ENCODE measurements at regions not wholly inside any gene's neighbourhood (a gene's known extent, or its start where the extent isn't known, plus 50 kb on each side); places are given as distances from the start of the nearest gene placed in this dataset.
"Not testable (repeated sequence)": the region's sequence is repeated elsewhere in the genome, so short reads cannot be mapped to it uniquely, and the experiment has no call there.

DNA sequence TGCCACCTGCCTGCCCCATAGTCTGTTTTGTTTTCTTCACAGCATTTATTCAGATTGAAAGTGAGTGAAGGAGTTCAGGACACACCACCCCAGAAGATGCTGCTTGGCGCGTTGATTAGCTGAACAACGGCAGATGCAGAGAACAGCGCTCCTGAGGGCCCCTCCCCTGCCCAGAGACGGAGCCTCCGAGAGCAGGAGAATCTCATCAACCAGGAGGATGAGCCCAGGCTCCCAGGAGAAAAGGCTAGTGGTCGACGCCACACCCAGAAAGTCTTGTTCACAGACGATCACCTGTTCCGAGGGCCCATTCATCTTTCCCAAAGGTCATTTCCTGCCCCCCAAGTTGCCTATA, 180.4 kb upstream of the PPP1R26 start:
- no peak for DNase-seq

GRCh38 chr9:135299651-135300345, 179.8 kb upstream of the PPP1R26 start:
- no peak for DNase-seq

GRCh38 chr9:135300346-135301141, 179.0 kb upstream of the PPP1R26 start:
- DNase-seq: no peak

DNA sequence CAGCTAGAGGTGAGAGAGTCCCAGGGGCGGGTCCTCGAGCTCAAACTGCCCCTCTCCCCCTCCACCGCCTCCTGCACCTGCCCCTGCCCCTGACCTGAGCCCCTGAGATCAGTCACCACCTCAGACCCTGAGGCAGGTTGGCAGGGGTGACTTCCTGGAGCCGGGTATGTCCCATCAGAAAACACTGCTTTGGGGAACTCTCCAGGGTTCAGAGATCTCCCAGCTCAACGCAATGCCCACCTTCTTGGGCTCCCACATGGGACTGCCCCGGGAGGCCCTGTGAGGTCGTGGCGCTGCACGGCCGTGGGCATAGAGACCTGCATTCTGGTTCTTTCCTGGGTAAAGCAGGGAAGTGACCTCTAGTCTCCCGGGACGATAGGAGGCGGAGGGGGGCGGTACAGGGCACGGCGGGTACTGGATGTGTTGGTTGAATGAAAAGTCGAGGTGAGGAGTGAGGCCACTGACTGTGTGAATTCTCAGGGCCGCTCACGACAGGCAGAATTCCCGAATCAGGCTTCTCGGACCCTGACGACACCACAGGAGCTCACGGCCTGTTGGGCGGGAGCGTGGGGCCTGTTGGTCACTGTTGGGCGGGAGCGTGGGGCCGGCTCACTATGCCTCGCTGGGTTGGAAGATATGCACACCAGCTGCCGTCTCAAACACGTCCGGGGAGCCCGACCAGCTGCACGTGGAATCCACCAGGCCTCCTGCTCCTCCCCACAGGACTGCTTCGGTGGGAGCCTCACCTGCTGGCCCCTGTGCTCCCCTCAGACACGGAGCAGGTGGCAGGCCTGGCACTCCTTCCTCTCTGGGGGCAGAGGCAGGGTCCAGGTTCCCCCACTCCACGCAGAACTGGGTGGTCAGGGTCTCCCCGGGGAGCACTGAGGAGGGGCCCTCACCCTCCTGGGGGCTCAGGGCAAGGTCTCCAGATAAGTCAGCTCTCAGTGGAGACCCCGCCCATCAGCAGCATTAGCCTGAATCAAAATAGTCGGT, 178.0 kb upstream of the PPP1R26 start:
- DNase-seq: no peak

GRCh38 chr9:135302329-135303279, 177.0 kb upstream of the PPP1R26 start:
- DNase-seq: no peak

GRCh38 chr9:135303280-135303647, 176.3 kb upstream of the PPP1R26 start:
- no peak for DNase-seq

GRCh38 chr9:135303865-135304499, 175.6 kb upstream of the PPP1R26 start:
- DNase-seq: no peak

DNA sequence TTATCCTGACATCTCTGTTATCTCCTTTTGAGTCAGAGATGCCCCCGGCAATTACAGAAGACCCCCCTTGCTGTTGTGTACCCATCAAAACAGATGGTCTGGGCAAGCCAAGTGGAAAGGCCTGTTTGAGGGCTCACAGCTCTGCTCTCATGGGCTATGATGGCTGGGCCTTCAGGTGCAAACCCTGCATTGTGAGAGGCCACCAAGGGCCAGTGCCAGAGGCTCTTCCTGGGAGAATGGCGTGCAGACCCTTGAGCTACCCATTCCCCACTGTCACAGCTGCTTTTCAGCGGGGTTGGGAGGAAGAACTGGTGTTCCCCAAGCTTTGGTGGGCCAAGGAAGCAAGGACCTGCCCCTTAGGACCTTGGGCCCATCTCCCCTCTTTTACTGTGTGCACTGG, 174.7 kb upstream of the PPP1R26 start:
- DNase-seq: no peak

DNA sequence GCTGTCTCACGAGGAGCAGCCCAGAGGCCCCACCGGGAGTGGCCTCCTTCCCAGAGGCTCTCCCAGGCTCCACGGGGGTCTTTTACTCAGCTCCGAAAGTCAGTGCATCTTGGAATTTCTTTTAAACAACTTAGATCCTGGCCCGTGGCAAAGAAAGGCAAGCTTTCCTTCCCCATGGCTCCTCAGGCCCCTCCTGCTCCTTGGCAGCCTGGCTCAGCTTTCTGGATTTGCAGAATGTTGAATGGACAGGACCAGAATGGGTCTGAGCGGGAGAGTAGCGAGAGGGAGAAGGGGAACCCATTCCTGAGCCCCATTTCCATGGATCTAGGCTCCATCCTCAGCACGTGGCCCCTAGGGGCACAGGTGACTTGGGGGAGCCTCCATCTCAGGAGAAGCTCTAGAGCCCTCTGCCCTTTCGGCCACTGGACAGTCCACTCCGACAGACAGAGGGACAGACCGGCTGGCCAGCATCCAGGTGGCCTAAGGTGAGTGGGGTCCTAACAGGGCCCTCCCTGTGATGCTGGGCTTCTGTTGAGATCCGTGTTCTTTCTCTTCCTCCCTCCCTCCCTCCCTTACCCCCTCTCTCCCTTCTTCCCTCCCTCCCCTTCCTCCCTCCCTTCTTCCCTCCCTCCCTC, 173.9 kb upstream of the PPP1R26 start:
- no peak for DNase-seq

DNA sequence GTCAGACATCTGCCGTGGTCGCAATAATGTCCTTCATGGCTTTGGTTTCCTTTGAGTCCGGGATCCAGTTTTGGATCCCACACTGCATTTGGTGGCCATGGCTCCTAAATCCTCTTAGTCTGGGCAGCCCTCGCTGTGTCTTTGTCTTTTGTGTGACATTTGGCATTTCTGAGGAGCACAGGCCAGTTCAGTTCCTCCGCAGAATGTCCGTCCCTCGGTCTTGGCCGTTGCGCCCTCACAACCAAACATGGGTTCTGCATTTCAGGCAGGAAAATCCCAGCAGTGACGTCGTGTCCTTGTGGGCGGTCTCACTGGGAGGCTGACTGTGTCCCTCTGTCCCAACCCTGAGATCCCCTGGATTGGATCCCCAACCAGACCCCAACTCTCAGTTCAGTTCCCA, 172.9 kb upstream of the PPP1R26 start:
- no peak for DNase-seq

DNA sequence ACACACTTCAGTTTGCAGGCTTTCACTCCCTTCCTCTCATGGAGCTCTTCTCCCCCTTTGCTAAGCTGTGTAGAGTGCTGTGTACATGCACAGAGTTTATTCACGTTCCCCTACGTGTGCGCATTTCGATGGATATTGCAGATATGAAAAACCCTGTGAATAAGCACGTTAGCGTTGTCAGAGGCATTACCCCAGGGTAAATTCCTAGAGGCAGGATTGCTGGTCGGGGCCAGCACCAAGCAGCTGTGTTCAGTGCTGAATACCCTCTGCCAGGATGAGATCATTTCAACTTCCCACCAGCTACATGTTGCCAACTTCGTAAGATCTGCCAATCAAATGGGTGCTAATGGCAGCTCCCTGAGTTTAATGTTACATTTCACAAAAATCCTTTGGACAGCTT, 172.3 kb upstream of the PPP1R26 start:
- no peak for DNase-seq

GRCh38 chr9:135307919-135308318, 171.7 kb upstream of the PPP1R26 start:
- not testable (repeated sequence) for DNase-seq

- no peak for DNase-seq
Observed at GRCh38 chr9:135308821-135309762, 170.5 kb upstream of the PPP1R26 start.

DNA sequence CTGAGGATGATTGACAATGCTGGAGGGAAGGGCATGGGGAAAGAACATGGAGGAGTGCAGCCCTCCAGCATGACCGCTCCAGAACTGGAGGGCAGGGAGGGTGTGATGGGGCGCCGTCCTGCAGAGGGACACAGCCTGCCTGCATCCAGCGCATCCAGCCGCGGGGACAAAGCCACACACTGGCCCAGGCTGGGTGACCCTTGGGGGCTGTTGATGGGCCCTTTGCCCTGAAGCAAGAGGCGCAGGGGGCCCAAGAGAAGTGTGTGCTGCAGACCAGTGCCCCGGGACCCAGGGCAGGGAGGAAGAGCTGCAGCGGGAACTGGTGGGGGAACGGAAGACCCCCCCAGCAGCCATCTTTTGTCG, 169.8 kb upstream of the PPP1R26 start:
- no peak for DNase-seq

DNA sequence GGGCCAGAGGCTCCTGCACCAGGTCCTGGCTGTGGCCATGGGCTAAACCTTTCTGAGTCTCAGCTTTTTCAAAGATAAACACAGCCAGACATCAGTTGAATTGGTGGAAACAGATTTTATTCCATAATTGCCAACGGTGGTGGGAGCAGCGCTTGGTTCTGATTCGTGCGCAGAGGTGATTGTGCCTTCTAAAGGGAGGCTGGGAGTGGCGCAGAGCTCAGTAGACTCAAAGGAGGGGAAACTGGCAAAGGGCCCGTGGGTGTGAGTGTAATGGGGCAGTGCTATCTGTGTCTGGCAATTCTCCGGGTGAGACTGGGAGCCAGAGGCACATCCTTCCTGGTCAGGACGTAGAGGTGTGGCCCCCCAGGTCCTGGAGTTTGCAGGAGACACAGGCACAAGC, 169.4 kb upstream of the PPP1R26 start:
- DNase-seq: no peak

GRCh38 chr9:135315572-135315971, 164.0 kb upstream of the PPP1R26 start:
- DNase-seq: no peak

GRCh38 chr9:135320331-135320730, 159.3 kb upstream of the PPP1R26 start:
- no peak for DNase-seq

DNA sequence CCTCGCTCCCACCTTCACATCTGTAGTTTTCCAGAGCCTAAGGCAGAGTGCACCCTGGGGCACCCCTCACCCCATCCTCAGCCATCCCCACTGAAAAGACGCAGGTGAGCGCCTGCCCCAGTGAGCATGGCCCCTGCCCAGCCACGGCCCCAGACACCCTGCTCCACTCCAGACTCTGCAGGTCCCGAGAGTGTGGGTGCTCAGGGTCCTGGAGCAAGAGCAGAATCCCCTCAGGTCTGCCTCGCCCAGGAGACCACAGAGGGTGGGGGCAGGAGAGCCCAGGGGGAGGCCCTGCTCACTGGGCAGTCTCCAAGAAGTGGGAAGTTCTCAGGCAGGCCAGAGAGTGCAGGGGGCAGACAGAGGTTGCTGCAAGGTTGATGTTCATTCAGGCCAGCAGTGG, 158.6 kb upstream of the PPP1R26 start:
- DNase-seq: no peak

GRCh38 chr9:135321580-135321979, 158.0 kb upstream of the PPP1R26 start:
- DNase-seq: no peak

GRCh38 chr9:135324329-135324728, 155.3 kb upstream of the PPP1R26 start:
- DNase-seq: no peak
